ENCODE measurements at regions not wholly inside any gene's neighbourhood (a gene's known extent, or its start where the extent isn't known, plus 50 kb on each side); places are given as distances from the start of the nearest gene placed in this dataset.

- TF ChIP-seq CTCF (IDR thresholded peaks at IDR 0.05) (no peak), CHD2 (IDR thresholded peaks at IDR 0.05; ENCODE audit: low read length, partially characterized antibody) (no peak), GATA3 (IDR thresholded peaks at IDR 0.05; ENCODE audit: borderline replicate concordance) (no peak), NFE2L2 (conservative IDR thresholded peaks at IDR 0.05; ENCODE audit: low read length) (no peak)
Measured at GRCh38 chr2:59012971-59013370, 771.8 kb upstream of the FANCL start.

All from A549 (cell line).